Vagina (tissue), 2 donors: ENCODE measurements at regions not wholly inside any gene's neighbourhood (a gene's known extent, or its start where the extent isn't known, plus 50 kb on each side); places are given as distances from the start of the nearest gene placed in this dataset.

Experiments used
- DNase-seq, 2 donors: peaks; one replicate each; pipeline ENCODE4 v3.0.0-alpha.2; 2017; ENCODE audit errors: extremely low spot score in 2 of 2
- H3K27ac ChIP-seq: fragments of 200-600 bp; sonication (generic); one replicate; pipeline ENCODE4 v1.5.1; 2019
- H3K27me3 ChIP-seq: fragments of 200-600 bp; sonication (generic); one replicate; pipeline ENCODE4 v1.5.1; 2019
- H3K36me3 ChIP-seq, 2 donors: fragments of 200-600 bp; sonication (generic); one replicate each; pipeline ENCODE4 v1.5.1; 2017 to 2019
- H3K4me1 ChIP-seq: fragments of 200-600 bp; sonication (generic); one replicate; pipeline ENCODE4 v1.5.1; 2019
- H3K4me3 ChIP-seq, 2 donors: fragments of 200-600 bp; sonication (generic); 1 replicate in 1 of 2; 2 replicates in 1 of 2; pipeline ENCODE4 v1.5.1; 2016 to 2019
- H3K9me3 ChIP-seq: fragments of 200-600 bp; sonication (generic); one replicate; pipeline ENCODE4 v1.5.1; 2019
- CTCF ChIP-seq, 3 experiments: fragments of 450-650 bp in 2 of 3; fragments of 200-600 bp in 1 of 3; sonication (generic) in 1 of 3; IDR thresholded peaks; one replicate each; pipeline ENCODE4 v1.5.1; 2017 to 2019; ENCODE audit warnings: antibody characterized with exemption in 3 of 3, mild to moderate bottlenecking in 2 of 3, moderate library complexity in 2 of 3
- POLR2A ChIP-seq, 2 donors: fragments of 450-650 bp; IDR thresholded peaks; one replicate each; pipeline ENCODE4 v1.6.1; 2017; ENCODE audit warnings: antibody characterized with exemption in 2 of 2, mild to moderate bottlenecking in 2 of 2, moderate library complexity in 2 of 2
- POLR2AphosphoS5 ChIP-seq, 2 donors: sonication (generic); formaldehyde crosslinking; IDR thresholded peaks; one replicate each; pipeline ENCODE4 v1.9.0; 2017; ENCODE audit warnings: antibody characterized with exemption in 2 of 2, mild to moderate bottlenecking in 2 of 2, low read depth in 1 of 2; ENCODE audit not compliant: insufficient read depth in 1 of 2
- intact Hi-C: fragments of 100-400 bp; cut with DNase I; formaldehyde crosslinking; loops from one replicate; pipeline ENCODE4 v1.15.1; 2023

- no peak overlapping the region for H3K4me3 ChIP-seq
- no peak for DNase-seq
- H3K4me1 ChIP-seq: no peaks in the 10 kb centered on the region
- H3K9me3 ChIP-seq: no peaks in the 10 kb centered on the region
- no peaks in the 10 kb centered on the region for H3K27me3 ChIP-seq
- H3K36me3 ChIP-seq: no peaks in the 10 kb centered on the region
- TF ChIP-seq CTCF (IDR thresholded peaks at IDR 0.05) (no peak), POLR2AphosphoS5 (IDR thresholded peaks at IDR 0.05; ENCODE audit: insufficient read depth in 1 of 2, low read depth in 1 of 2) (no peak), POLR2A (IDR thresholded peaks at IDR 0.05) (no peak)
- no peak overlapping the region for H3K27ac ChIP-seq
- intact Hi-C loops: no loop called here
These were observed 1437.4 kb upstream of the SPRY2 start for GRCh38 chr13:81778350-81778749.

- intact Hi-C loops: no loop called here
These were observed 1432.3 kb upstream of the SPRY2 start for GRCh38 chr13:81773263-81773662.

DNA sequence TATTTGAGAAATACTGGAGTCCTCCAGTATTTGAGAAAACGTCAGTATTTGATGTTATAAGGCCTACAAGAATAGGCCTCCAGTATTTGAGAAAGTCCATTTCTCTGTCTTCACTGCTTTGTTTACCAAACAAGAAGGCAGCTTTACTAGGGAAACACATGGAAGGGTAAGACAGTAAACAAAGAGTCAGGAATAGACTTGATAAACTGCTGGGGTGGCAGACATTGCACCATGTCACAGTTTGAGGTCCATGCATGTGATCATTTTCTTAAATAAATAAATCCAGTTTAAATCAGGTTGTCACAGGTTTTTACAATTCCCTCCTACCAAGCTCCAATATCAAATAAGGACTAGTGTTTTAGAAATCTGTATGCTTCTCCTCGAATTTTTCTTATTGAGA is 1431.0 kb upstream of the SPRY2 start:
- Histone ChIP-seq H3K27ac (no peak overlapping the region), H3K27me3 (no peaks in the 10 kb centered on the region), H3K4me1 (no peaks in the 10 kb centered on the region), H3K9me3 (no peaks in the 10 kb centered on the region), H3K4me3 (no peak overlapping the region), H3K36me3 (no peaks in the 10 kb centered on the region)
- intact Hi-C loops: no loop called here
- TF ChIP-seq CTCF (IDR thresholded peaks at IDR 0.05) (no peak), POLR2A (IDR thresholded peaks at IDR 0.05) (no peak), POLR2AphosphoS5 (IDR thresholded peaks at IDR 0.05; ENCODE audit: insufficient read depth in 1 of 2, low read depth in 1 of 2) (no peak)
- no peak for DNase-seq

More at GRCh38 chr13:81773263-81773662, 1432.3 kb upstream of the SPRY2 start:
- TF ChIP-seq POLR2A (IDR thresholded peaks at IDR 0.05): no peak
- TF ChIP-seq POLR2AphosphoS5 (IDR thresholded peaks at IDR 0.05; ENCODE audit: insufficient read depth in 1 of 2, low read depth in 1 of 2): no peak
- TF ChIP-seq CTCF (IDR thresholded peaks at IDR 0.05): no peak
- Histone ChIP-seq H3K36me3 (no peaks in the 10 kb centered on the region), H3K4me1 (no peaks in the 10 kb centered on the region), H3K27me3 (no peaks in the 10 kb centered on the region), H3K27ac (no peak overlapping the region), H3K4me3 (no peak overlapping the region), H3K9me3 (no peaks in the 10 kb centered on the region)
- no peak for DNase-seq

DNA sequence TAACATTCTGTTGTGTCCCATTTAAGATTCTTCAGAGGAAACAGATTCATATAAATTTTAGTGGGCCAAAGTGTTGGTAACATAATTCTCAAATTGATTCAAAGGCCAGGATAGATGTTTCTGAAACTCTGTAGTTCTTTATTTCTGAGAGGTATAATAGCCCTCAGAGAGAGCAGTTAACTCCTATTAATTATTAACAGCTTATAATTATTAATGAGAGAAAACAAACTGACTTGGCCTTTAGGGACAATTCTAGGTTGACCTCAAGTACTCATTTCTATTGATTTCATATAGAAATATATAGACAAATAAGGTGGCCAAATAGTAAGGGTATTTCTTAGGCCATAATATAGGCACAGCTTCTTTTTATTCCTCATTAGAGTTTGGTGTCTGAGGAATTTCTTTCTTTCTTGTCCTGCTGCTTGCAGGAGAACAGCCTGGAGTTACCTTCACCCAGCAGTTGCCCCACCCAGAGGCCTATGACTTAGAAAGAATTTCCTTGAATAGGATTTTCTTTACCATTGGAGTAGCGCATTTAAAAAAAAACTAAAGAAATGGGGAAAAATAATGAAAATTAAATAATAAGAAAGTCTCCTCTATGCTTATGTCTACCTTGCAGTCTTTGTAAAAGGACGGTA is 1430.1 kb upstream of the SPRY2 start:
- Histone ChIP-seq H3K9me3 (no peaks in the 10 kb centered on the region), H3K36me3 (no peaks in the 10 kb centered on the region), H3K4me1 (no peaks in the 10 kb centered on the region), H3K27ac (no peak overlapping the region), H3K27me3 (no peaks in the 10 kb centered on the region), H3K4me3 (no peak overlapping the region)
- intact Hi-C loops: no loop called here
- TF ChIP-seq CTCF (IDR thresholded peaks at IDR 0.05) (no peak), POLR2A (IDR thresholded peaks at IDR 0.05) (no peak), POLR2AphosphoS5 (IDR thresholded peaks at IDR 0.05; ENCODE audit: insufficient read depth in 1 of 2, low read depth in 1 of 2) (no peak)
- DNase-seq: no peak

DNA sequence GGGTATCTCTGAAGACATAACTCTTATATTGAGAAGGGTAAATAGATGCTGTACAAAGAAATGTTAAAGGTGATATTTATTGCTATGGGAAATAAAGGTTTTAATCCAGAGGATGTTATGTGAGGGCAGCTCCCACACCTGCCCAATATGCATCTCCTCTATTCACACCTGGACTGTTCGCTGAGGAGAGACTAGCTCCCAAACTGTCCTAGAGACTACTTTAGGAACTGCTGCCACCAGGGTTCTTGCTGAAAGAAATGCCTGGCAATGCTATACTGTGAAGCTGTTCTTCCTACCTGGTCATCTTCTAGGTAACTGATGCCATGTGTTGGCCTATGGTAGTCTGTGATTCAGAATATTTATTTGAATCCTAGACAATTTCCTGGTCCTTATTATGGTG is 1421.5 kb upstream of the SPRY2 start:
- intact Hi-C loops: no loop called here
- no peaks in the 10 kb centered on the region for H3K27me3 ChIP-seq
- no peak overlapping the region for H3K4me3 ChIP-seq
- no peak for DNase-seq
- no peaks in the 10 kb centered on the region for H3K9me3 ChIP-seq
- H3K36me3 ChIP-seq: no peaks in the 10 kb centered on the region
- no peaks in the 10 kb centered on the region for H3K4me1 ChIP-seq
- H3K27ac ChIP-seq: no peak overlapping the region
- no peak for TF ChIP-seq POLR2A (IDR thresholded peaks at IDR 0.05)
- no peak for TF ChIP-seq POLR2AphosphoS5 (IDR thresholded peaks at IDR 0.05; ENCODE audit: insufficient read depth in 1 of 2, low read depth in 1 of 2)
- no peak for TF ChIP-seq CTCF (IDR thresholded peaks at IDR 0.05)
